ENCODE measurements at regions not wholly inside any gene's neighbourhood (a gene's known extent, or its start where the extent isn't known, plus 50 kb on each side); places are given as distances from the start of the nearest gene placed in this dataset.

GRCh38 chr22:22139364-22139763 lies 105.2 kb upstream of the VPREB1 start:
- TF ChIP-seq CTCF (IDR thresholded peaks at IDR 0.05; ENCODE audit: low read depth, low read length) (no peak), EZH2phosphoT487 (IDR thresholded peaks at IDR 0.05; ENCODE audit: low read depth) (no peak)
